ENCODE measurements at regions not wholly inside any gene's neighbourhood (a gene's known extent, or its start where the extent isn't known, plus 50 kb on each side); places are given as distances from the start of the nearest gene placed in this dataset.

GRCh38 chr2:224196810-224197209, 157.7 kb upstream of the SERPINE2 start:
- dilution Hi-C loops (cut with MboI; ENCODE audit: extremely low pct_ligation_motif_present, low sequenced_read_pairs): no loop called here
- no peak for TF ChIP-seq EZH2 (IDR thresholded peaks at IDR 0.05; ENCODE audit: low read length)
- TF ChIP-seq, protein P1, sequence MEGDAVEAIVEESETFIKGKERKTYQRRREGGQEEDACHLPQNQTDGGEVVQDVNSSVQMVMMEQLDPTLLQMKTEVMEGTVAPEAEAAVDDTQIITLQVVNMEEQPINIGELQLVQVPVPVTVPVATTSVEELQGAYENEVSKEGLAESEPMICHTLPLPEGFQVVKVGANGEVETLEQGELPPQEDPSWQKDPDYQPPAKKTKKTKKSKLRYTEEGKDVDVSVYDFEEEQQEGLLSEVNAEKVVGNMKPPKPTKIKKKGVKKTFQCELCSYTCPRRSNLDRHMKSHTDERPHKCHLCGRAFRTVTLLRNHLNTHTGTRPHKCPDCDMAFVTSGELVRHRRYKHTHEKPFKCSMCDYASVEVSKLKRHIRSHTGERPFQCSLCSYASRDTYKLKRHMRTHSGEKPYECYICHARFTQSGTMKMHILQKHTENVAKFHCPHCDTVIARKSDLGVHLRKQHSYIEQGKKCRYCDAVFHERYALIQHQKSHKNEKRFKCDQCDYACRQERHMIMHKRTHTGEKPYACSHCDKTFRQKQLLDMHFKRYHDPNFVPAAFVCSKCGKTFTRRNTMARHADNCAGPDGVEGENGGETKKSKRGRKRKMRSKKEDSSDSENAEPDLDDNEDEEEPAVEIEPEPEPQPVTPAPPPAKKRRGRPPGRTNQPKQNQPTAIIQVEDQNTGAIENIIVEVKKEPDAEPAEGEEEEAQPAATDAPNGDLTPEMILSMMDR (optimal IDR thresholded peaks at IDR 0.05 in 1 of 3, IDR thresholded peaks at IDR 0.05 in 1 of 3, conservative IDR thresholded peaks at IDR 0.05 in 1 of 3; ENCODE audit: extremely low read depth in 1 of 3, insufficient read depth in 2 of 3, low read length in 3 of 3): no peak
- Histone ChIP-seq H2AFZ (ENCODE audit: control insufficient read depth, low read length) (no peak overlapping the region), H3K27ac (ENCODE audit: control insufficient read depth, insufficient read depth, low read length) (no peak overlapping the region), H3K4me2 (ENCODE audit: control insufficient read depth, extremely low read depth, insufficient read depth, low read depth, low read length) (no peak overlapping the region), H3K9me3 (ENCODE audit: control insufficient read depth, low read depth, low read length) (peaks cover 2% of the 10 kb centered on the region), H3K36me3 (ENCODE audit: control insufficient read depth in 2 of 2, extremely low read depth in 1 of 2, insufficient read depth in 2 of 2, low read length in 2 of 2) (no peaks in the 10 kb centered on the region), H3K9ac (ENCODE audit: control insufficient read depth, extremely low read depth, insufficient read depth, low read length) (no peak overlapping the region), H3K27me3 (ENCODE audit: control insufficient read depth, extremely low read depth, insufficient read depth, low read length) (no peaks in the 10 kb centered on the region), H3K79me2 (ENCODE audit: control insufficient read depth, insufficient read depth, low read length) (no peaks in the 10 kb centered on the region), H3K4me3 (ENCODE audit: control insufficient read depth in 2 of 3, extremely low read depth in 1 of 3, insufficient read depth in 2 of 3, low read depth in 1 of 3, low read length in 3 of 3) (no peak overlapping the region), H4K20me1 (ENCODE audit: control insufficient read depth, extremely low read depth, insufficient read depth, low read length) (no peaks in the 10 kb centered on the region), H3K9me1 (ENCODE audit: control insufficient read depth, extremely low read depth, insufficient read depth, low read length) (no peaks in the 10 kb centered on the region), H3K4me1 (ENCODE audit: control insufficient read depth, extremely low read depth, insufficient read depth, low read length) (no peaks in the 10 kb centered on the region)
- FAIRE-seq (no peak), DNase-seq (ENCODE audit: low read depth, low spot score) (no peak)

GRCh38 chr2:224195925-224196571, 157.0 kb upstream of the SERPINE2 start:
- H3K4me3 ChIP-seq (ENCODE audit: control insufficient read depth in 2 of 3, extremely low read depth in 1 of 3, insufficient read depth in 2 of 3, low read depth in 1 of 3, low read length in 3 of 3): no peak overlapping the region
- H3K79me2 ChIP-seq (ENCODE audit: control insufficient read depth, insufficient read depth, low read length): no peaks in the 10 kb centered on the region
- no peaks in the 10 kb centered on the region for H3K27me3 ChIP-seq (ENCODE audit: control insufficient read depth, extremely low read depth, insufficient read depth, low read length)
- H3K27ac ChIP-seq (ENCODE audit: control insufficient read depth, insufficient read depth, low read length): no peak overlapping the region
- H3K9ac ChIP-seq (ENCODE audit: control insufficient read depth, extremely low read depth, insufficient read depth, low read length): no peak overlapping the region
- H3K4me1 ChIP-seq (ENCODE audit: control insufficient read depth, extremely low read depth, insufficient read depth, low read length): no peaks in the 10 kb centered on the region
- H3K4me2 ChIP-seq (ENCODE audit: control insufficient read depth, extremely low read depth, insufficient read depth, low read depth, low read length): no peak overlapping the region
- H3K9me1 ChIP-seq (ENCODE audit: control insufficient read depth, extremely low read depth, insufficient read depth, low read length): no peaks in the 10 kb centered on the region
- H4K20me1 ChIP-seq (ENCODE audit: control insufficient read depth, extremely low read depth, insufficient read depth, low read length): no peaks in the 10 kb centered on the region
- dilution Hi-C loops (cut with MboI; ENCODE audit: extremely low pct_ligation_motif_present, low sequenced_read_pairs): no loop called here
- no peak for DNase-seq (ENCODE audit: low read depth, low spot score)
- no peaks in the 10 kb centered on the region for H3K36me3 ChIP-seq (ENCODE audit: control insufficient read depth in 2 of 2, extremely low read depth in 1 of 2, insufficient read depth in 2 of 2, low read length in 2 of 2)
- H2AFZ ChIP-seq (ENCODE audit: control insufficient read depth, low read length): no peak overlapping the region
- no peak for FAIRE-seq
- peaks cover 2% of the 10 kb centered on the region for H3K9me3 ChIP-seq (ENCODE audit: control insufficient read depth, low read depth, low read length)
- TF ChIP-seq, protein P1 (optimal IDR thresholded peaks at IDR 0.05 in 1 of 3, IDR thresholded peaks at IDR 0.05 in 1 of 3, conservative IDR thresholded peaks at IDR 0.05 in 1 of 3; ENCODE audit: extremely low read depth in 1 of 3, insufficient read depth in 2 of 3, low read length in 3 of 3): no peak
- TF ChIP-seq EZH2 (IDR thresholded peaks at IDR 0.05; ENCODE audit: low read length): no peak
